Endothelial cell of umbilical vein (primary cell): ENCODE measurements at regions not wholly inside any gene's neighbourhood (a gene's known extent, or its start where the extent isn't known, plus 50 kb on each side); places are given as distances from the start of the nearest gene placed in this dataset.

Source experiments
- BruUV-seq: library from RNA; stranded (reverse); fragments of 400-500 nt; replicated peaks from 2 replicates; lab custom pipeline; 2021; lab: Mats Ljungman, UMichigan
- CTCF ChIA-PET: fragments of 300-600, 350-600 bp; sonication (Branson Sonifier 250); formaldehyde crosslinking; loops from one replicate; lab custom pipeline; 2021; ENCODE audit warnings: antibody characterized with exemption, inconsistent platforms; lab: Charles Lee
- POLR2A ChIA-PET: fragments of 300-600, 350-600 bp; sonication (Branson Sonifier 250); formaldehyde crosslinking; loops from one replicate; lab custom pipeline; 2021; ENCODE audit warnings: antibody characterized with exemption, inconsistent platforms; lab: Charles Lee
- DNase-seq: peaks from one replicate; pipeline ENCODE4 v3.0.0-alpha.2; 2011; ENCODE audit warnings: low read depth, low spot score
- FAIRE-seq: peaks from 2 replicates; lab custom pipeline; 2011; peaks lifted over from hg19 to GRCh38; lab: Jason Lieb, UNC
- H2AFZ ChIP-seq: 2 replicates; pipeline ENCODE4 v1.6.0; 2012; ENCODE audit warnings: low read depth, low read length, control low read depth, inconsistent platforms
- H3K27ac ChIP-seq: 2 replicates; pipeline ENCODE4 v1.5.1; 2011; ENCODE audit warnings: low read depth, mild to moderate bottlenecking, control low read depth, low read length, moderate library complexity; ENCODE audit not compliant: insufficient read depth
- H3K27me3 ChIP-seq, 2 experiments: 2 replicates each; pipeline versions ENCODE4 v1.6.0 to v1.6.1; 2011; ENCODE audit warnings: low read length in 2 of 2, mixed read lengths in 1 of 2; ENCODE audit not compliant: control insufficient read depth in 2 of 2, insufficient read depth in 2 of 2
- H3K36me3 ChIP-seq, 2 experiments: 2 replicates in 1 of 2; 3 replicates in 1 of 2; pipeline ENCODE4 v1.5.1; 2011; ENCODE audit warnings: low read length in 2 of 2, mild to moderate bottlenecking in 1 of 2, moderate library complexity in 1 of 2; ENCODE audit not compliant: control insufficient read depth in 2 of 2, insufficient read depth in 2 of 2; ENCODE audit errors: extremely low read depth in 1 of 2
- H3K4me1 ChIP-seq: 3 replicates; pipeline ENCODE4 v1.5.1; 2011; ENCODE audit warnings: mild to moderate bottlenecking, low read length; ENCODE audit not compliant: control insufficient read depth, insufficient read depth; ENCODE audit errors: extremely low read depth
- H3K4me2 ChIP-seq: 2 replicates; pipeline ENCODE4 v1.6.1; 2011; ENCODE audit warnings: low read length, control low read depth, mixed read lengths; ENCODE audit not compliant: insufficient read depth
- H3K4me3 ChIP-seq, 3 experiments: fragments of 200-600 bp in 1 of 3; sonication (generic), shearing (Covaris generic) in 1 of 3; replicated peaks in 1 of 3; 2 replicates each; pipeline ENCODE4 v1.5.1; 2011 to 2016; ENCODE audit warnings: control low read depth in 3 of 3, low read length in 3 of 3, mild to moderate bottlenecking in 2 of 3, inconsistent platforms in 1 of 3, low read depth in 1 of 3, moderate library complexity in 1 of 3; ENCODE audit not compliant: insufficient read depth in 1 of 3
- H3K79me2 ChIP-seq: 2 replicates; pipeline ENCODE4 v1.6.0; 2012; ENCODE audit warnings: low read length, inconsistent platforms; ENCODE audit not compliant: control insufficient read depth, insufficient read depth
- H3K9ac ChIP-seq: replicated peaks from 2 replicates; pipeline ENCODE3; 2011; ENCODE audit warnings: low read length, control low read depth; ENCODE audit not compliant: insufficient read depth; ENCODE audit errors: extremely low read depth
- H3K9me1 ChIP-seq: replicated peaks from 3 replicates; pipeline ENCODE4 v1.6.0; 2011; ENCODE audit warnings: mild to moderate bottlenecking, low read length; ENCODE audit not compliant: control insufficient read depth, insufficient read depth; ENCODE audit errors: extremely low read depth
- H3K9me3 ChIP-seq: replicated peaks from 2 replicates; pipeline ENCODE4 v1.5.1; 2012; ENCODE audit warnings: low read length, inconsistent platforms; ENCODE audit not compliant: control insufficient read depth, insufficient read depth
- H4K20me1 ChIP-seq: replicated peaks from 2 replicates; pipeline ENCODE3; 2011; ENCODE audit warnings: mild to moderate bottlenecking, low read length; ENCODE audit not compliant: control insufficient read depth, insufficient read depth; ENCODE audit errors: extremely low read depth
- EZH2 ChIP-seq: IDR thresholded peaks from 2 replicates; pipeline ENCODE4 v1.6.1; 2012; ENCODE audit warnings: borderline replicate concordance, low read depth, mild to moderate bottlenecking, moderate library complexity, low read length, inconsistent platforms; ENCODE audit not compliant: severe bottlenecking
- FOS ChIP-seq: IDR thresholded peaks from 2 replicates; pipeline ENCODE4 v1.6.1; 2011; ENCODE audit warnings: mild to moderate bottlenecking, low read length, moderate library complexity, borderline replicate concordance; ENCODE audit not compliant: insufficient read depth
- GATA2 ChIP-seq: IDR thresholded peaks from 2 replicates; pipeline ENCODE4 v1.7.0; 2011; ENCODE audit warnings: low read depth, mild to moderate bottlenecking, moderate library complexity, mixed read lengths, low read length; ENCODE audit not compliant: insufficient read length, insufficient read depth
- JUN ChIP-seq: IDR thresholded peaks from 2 replicates; pipeline ENCODE4 v1.6.1; 2011; ENCODE audit warnings: borderline replicate concordance, low read depth; ENCODE audit not compliant: insufficient read length, insufficient read depth
- MYC ChIP-seq: IDR thresholded peaks from one replicate; pipeline ENCODE4 v1.6.1; 2011; ENCODE audit warnings: mild to moderate bottlenecking, low read depth, low read length
- POLR2A ChIP-seq: IDR thresholded peaks from 2 replicates; pipeline ENCODE4 v1.6.1; 2012; ENCODE audit warnings: low read depth, mild to moderate bottlenecking, control low read depth, low read length
- POLR2AphosphoS5 ChIP-seq: IDR thresholded peaks from 2 replicates; pipeline ENCODE4 v1.6.1; 2012; ENCODE audit warnings: low read depth, mild to moderate bottlenecking, control low read depth, low read length, moderate library complexity; ENCODE audit not compliant: insufficient read depth
- dilution Hi-C: fragments of 300-500 bp; cut with MboI; formaldehyde crosslinking; loops from one replicate; pipeline ENCODE4 v1.15.0; 2019; ENCODE audit warnings: low sequenced_read_pairs; ENCODE audit not compliant: extremely low pct_ligation_motif_present
- intact Hi-C: fragments of 100-400 bp; cut with micrococcal nuclease; formaldehyde crosslinking; loops from one replicate; pipeline ENCODE4 v1.10.0; 2022
- TF ChIP-seq, protein P1 (sequence below): IDR thresholded peaks from 2 replicates; pipeline ENCODE4 v1.6.1; 2011; ENCODE audit not compliant: insufficient read depth, insufficient read length
- TF ChIP-seq, protein P2 (sequence below), 2 donors: IDR thresholded peaks; 1 replicate in 1 of 2; 2 replicates in 1 of 2; pipeline ENCODE4 v1.5.1; 2011; ENCODE audit warnings: low read length in 2 of 2, mild to moderate bottlenecking in 2 of 2, moderate library complexity in 2 of 2, control low read depth in 1 of 2, inconsistent platforms in 1 of 2, low read depth in 1 of 2; ENCODE audit not compliant: insufficient read depth in 1 of 2; ENCODE audit errors: extremely low read depth in 1 of 2

DNA sequence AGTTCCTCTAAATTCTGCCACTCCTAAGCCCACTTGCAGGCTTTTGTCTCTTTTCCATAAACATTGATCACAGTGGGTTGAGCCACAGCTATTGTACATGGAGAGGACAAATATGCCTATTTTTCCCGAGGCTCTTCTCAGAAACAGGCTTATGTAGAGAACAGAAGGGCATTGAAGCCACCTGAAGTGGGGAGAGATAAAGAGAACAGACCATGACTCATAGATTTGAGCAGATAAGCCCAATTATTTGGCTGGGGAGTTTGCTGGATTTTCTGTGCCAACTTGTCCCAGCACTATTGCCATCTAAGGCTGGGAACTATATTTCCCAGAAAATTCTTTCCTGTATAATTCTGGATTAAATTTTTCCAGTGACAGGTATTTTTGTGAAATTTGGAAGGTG, 446.1 kb upstream of the RPS6KA3 start:
- Histone ChIP-seq H2AFZ (no peak overlapping the region), H3K27me3 (no peaks in the 10 kb centered on the region), H3K4me3 (no peak overlapping the region), H3K9ac (no peak overlapping the region), H3K4me2 (no peak overlapping the region), H3K27ac (no peak overlapping the region), H3K9me3 (no peaks in the 10 kb centered on the region), H3K36me3 (no peaks in the 10 kb centered on the region), H4K20me1 (no peaks in the 10 kb centered on the region), H3K4me1 (no peaks in the 10 kb centered on the region), H3K9me1 (no peaks in the 10 kb centered on the region), H3K79me2 (no peaks in the 10 kb centered on the region)
- ChIA-PET CTCF (no interaction called here), POLR2A (no interaction called here)
- BruUV-seq = no TSS peak
- TF ChIP-seq MYC (no peak), GATA2 (no peak), EZH2 (no peak), JUN (no peak), FOS (no peak), POLR2A (no peak), POLR2AphosphoS5 (no peak)
- TF ChIP-seq, protein P1, sequence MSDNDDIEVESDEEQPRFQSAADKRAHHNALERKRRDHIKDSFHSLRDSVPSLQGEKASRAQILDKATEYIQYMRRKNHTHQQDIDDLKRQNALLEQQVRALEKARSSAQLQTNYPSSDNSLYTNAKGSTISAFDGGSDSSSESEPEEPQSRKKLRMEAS = no peak
- TF ChIP-seq, protein P2, sequence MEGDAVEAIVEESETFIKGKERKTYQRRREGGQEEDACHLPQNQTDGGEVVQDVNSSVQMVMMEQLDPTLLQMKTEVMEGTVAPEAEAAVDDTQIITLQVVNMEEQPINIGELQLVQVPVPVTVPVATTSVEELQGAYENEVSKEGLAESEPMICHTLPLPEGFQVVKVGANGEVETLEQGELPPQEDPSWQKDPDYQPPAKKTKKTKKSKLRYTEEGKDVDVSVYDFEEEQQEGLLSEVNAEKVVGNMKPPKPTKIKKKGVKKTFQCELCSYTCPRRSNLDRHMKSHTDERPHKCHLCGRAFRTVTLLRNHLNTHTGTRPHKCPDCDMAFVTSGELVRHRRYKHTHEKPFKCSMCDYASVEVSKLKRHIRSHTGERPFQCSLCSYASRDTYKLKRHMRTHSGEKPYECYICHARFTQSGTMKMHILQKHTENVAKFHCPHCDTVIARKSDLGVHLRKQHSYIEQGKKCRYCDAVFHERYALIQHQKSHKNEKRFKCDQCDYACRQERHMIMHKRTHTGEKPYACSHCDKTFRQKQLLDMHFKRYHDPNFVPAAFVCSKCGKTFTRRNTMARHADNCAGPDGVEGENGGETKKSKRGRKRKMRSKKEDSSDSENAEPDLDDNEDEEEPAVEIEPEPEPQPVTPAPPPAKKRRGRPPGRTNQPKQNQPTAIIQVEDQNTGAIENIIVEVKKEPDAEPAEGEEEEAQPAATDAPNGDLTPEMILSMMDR (IDR thresholded peaks at IDR 0.05; ENCODE audit: extremely low read depth in 1 of 2, insufficient read depth in 1 of 2, low read depth in 1 of 2, low read length in 2 of 2) = no peak
- DNase-seq (no peak), FAIRE-seq (no peak)
- dilution Hi-C loops = no loop called here
- intact Hi-C loops = no loop called here
